A673 (cell line): ENCODE measurements at regions not wholly inside any gene's neighbourhood (a gene's known extent, or its start where the extent isn't known, plus 50 kb on each side); places are given as distances from the start of the nearest gene placed in this dataset.

Experiments used
- EZH2 ChIP-seq: fragments of 200-600 bp; sonication (generic); IDR thresholded peaks from 2 replicates; pipeline ENCODE4 v1.6.1; 2017; ENCODE audit warnings: borderline replicate concordance, low read depth, mild to moderate bottlenecking, mixed read lengths, antibody characterized with exemption, low read length; ENCODE audit not compliant: poor library complexity, severe bottlenecking
- TF ChIP-seq, protein P1 (sequence below): fragments of 300-800, 200-600 bp; sonication (generic); conservative IDR thresholded peaks from 2 replicates; pipeline ENCODE4 v1.5.1; 2017; ENCODE audit warnings: low read depth, mild to moderate bottlenecking, antibody characterized with exemption, low read length, moderate library complexity, mixed read lengths

DNA sequence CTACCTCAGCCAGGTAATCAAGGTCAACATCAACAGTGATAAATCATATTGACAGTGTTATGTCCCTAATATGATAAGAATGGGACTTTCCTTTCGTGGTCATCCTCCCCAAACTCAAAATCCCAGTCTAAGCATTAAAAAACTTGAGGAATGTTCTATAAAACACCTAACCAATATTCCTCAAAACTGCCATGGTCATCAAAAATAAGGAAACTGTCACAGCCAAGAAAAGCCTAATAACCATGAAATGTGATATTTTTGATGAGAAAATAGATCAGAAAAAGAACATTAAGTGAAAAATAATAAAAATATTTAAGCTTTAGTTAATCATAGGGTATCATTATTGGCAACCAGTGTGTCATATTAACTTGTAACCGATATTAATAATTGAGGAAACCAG, 232.1 kb upstream of the ATP10B start:
- TF ChIP-seq, protein P1, sequence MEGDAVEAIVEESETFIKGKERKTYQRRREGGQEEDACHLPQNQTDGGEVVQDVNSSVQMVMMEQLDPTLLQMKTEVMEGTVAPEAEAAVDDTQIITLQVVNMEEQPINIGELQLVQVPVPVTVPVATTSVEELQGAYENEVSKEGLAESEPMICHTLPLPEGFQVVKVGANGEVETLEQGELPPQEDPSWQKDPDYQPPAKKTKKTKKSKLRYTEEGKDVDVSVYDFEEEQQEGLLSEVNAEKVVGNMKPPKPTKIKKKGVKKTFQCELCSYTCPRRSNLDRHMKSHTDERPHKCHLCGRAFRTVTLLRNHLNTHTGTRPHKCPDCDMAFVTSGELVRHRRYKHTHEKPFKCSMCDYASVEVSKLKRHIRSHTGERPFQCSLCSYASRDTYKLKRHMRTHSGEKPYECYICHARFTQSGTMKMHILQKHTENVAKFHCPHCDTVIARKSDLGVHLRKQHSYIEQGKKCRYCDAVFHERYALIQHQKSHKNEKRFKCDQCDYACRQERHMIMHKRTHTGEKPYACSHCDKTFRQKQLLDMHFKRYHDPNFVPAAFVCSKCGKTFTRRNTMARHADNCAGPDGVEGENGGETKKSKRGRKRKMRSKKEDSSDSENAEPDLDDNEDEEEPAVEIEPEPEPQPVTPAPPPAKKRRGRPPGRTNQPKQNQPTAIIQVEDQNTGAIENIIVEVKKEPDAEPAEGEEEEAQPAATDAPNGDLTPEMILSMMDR = no peak
- no peak for TF ChIP-seq EZH2
